NB4 (cell line): ENCODE measurements at regions not wholly inside any gene's neighbourhood (a gene's known extent, or its start where the extent isn't known, plus 50 kb on each side); places are given as distances from the start of the nearest gene placed in this dataset.

Source experiments
- DNase-seq: peaks from one replicate; pipeline ENCODE4 v3.0.0; 2010; ENCODE audit warnings: low read depth
- H3K4me3 ChIP-seq: one replicate; pipeline ENCODE4 v1.5.1; 2011; ENCODE audit warnings: mild to moderate bottlenecking, low read depth, low read length, moderate library complexity
- CTCF ChIP-seq: IDR thresholded peaks from one replicate; pipeline ENCODE4 v1.5.1; 2012; ENCODE audit warnings: low read depth, low read length
- MAX ChIP-seq: IDR thresholded peaks from 2 replicates; pipeline ENCODE4 v1.6.1; 2011; ENCODE audit warnings: low read depth, low read length
- MYC ChIP-seq: IDR thresholded peaks from 2 replicates; pipeline ENCODE4 v1.6.1; 2011; ENCODE audit warnings: low read depth, low read length
- POLR2A ChIP-seq: IDR thresholded peaks from 2 replicates; pipeline ENCODE4 v1.6.1; 2011; ENCODE audit warnings: mild to moderate bottlenecking; ENCODE audit not compliant: insufficient read length; ENCODE audit errors: extremely low read depth

- TF ChIP-seq POLR2A, result no peak
- TF ChIP-seq CTCF, result no peak
- TF ChIP-seq MAX, result no peak
- no peak for TF ChIP-seq MYC
- H3K4me3 ChIP-seq, result no peak overlapping the region
- no peak for DNase-seq
These were observed 211.1 kb upstream of the LRFN2 start for GRCh38 chr6:40798069-40798770.

GRCh38 chr6:40796260-40797221, 209.4 kb upstream of the LRFN2 start:
- DNase-seq, result no peak
- no peak overlapping the region for H3K4me3 ChIP-seq
- TF ChIP-seq CTCF (no peak), POLR2A (no peak), MYC (no peak), MAX (no peak)

GRCh38 chr6:40794586-40794985, 207.4 kb upstream of the LRFN2 start:
- H3K4me3 ChIP-seq, result no peak overlapping the region
- DNase-seq, result no peak
- no peak for TF ChIP-seq MAX
- TF ChIP-seq CTCF, result no peak
- TF ChIP-seq MYC, result no peak
- TF ChIP-seq POLR2A, result no peak

GRCh38 chr6:40792183-40792582, 205.0 kb upstream of the LRFN2 start:
- TF ChIP-seq MAX (no peak), MYC (no peak), CTCF (no peak), POLR2A (no peak)
- H3K4me3 ChIP-seq, result no peak overlapping the region
- no peak for DNase-seq

GRCh38 chr6:40791004-40791403, 203.8 kb upstream of the LRFN2 start:
- no peak overlapping the region for H3K4me3 ChIP-seq
- DNase-seq, result no peak
- no peak for TF ChIP-seq MYC
- TF ChIP-seq CTCF, result no peak
- TF ChIP-seq MAX, result no peak
- TF ChIP-seq POLR2A, result no peak
